HG03558 (cell line): ENCODE measurements at regions not wholly inside any gene's neighbourhood (a gene's known extent, or its start where the extent isn't known, plus 50 kb on each side); places are given as distances from the start of the nearest gene placed in this dataset.

Experiments used
- ATAC-seq: cut with Tn5 transposase; IDR thresholded peaks from one replicate; pipeline ENCODE4 v1.9.1; 2021; ENCODE audit warnings: moderate number of reproducible peaks; ENCODE audit not compliant: unreplicated experiment; ENCODE audit errors: extremely low read depth

- no peak for ATAC-seq
Observed at GRCh38 chr5:21694567-21694966, 1158.6 kb downstream of the CDH12 start.

DNA sequence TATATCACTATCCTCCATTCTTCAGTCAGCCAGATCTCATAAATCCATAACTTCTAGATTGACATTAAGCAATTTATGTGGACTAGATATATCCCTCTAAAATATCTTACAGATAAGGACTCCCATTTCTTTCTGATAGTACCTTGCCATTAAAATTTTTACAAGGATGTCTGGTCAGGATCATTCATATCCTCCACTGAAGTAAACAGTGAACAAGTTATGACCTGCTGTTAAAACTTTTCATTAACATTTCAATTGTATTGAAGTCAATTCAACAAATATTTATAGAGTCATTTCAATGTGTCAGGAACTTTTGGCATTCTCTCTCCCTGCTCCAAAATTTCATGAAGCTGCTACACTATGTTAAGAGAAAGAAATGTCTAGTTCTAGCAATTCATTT is 1159.6 kb downstream of the CDH12 start:
- no peak for ATAC-seq

DNA sequence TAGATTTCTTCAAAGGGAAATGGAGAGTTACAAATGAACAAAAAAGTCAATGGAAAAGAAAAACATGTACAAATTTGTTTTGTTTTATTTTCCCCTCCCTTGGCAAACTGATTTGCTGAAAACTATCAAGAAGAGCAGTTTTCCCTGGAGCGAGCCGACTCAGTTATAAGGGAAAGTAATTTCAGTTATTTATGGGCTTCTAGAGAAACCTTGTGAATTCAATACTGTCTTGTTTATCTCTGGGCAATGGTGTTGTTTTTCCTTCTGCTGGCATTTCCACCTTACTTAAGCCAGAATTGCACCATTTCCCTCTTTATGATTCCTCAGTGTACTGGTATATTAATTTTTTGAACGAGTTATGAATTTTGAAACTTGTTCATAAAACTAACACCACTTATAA is 1163.6 kb downstream of the CDH12 start:
- ATAC-seq = no peak

DNA sequence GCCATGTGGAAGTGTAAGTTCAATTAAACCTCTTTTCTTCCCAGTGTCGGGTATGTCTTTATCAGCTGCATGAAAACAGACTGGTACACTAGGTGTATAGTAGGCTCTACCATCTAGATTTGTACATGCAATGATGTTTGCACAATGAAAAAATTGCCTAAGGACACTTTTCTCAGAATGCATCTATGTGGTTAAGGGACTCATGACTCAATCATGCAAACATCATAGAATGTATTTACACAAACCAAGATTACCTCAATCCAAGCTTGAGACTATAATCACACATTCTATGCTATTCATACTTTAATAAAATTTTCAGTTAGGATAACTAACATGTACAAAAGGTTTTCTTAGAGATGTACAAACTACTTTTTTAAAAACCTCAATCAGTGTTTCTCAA is 1164.5 kb downstream of the CDH12 start:
- ATAC-seq = no peak

GRCh38 chr5:21687621-21688020 is 1165.5 kb downstream of the CDH12 start:
- no peak for ATAC-seq

DNA sequence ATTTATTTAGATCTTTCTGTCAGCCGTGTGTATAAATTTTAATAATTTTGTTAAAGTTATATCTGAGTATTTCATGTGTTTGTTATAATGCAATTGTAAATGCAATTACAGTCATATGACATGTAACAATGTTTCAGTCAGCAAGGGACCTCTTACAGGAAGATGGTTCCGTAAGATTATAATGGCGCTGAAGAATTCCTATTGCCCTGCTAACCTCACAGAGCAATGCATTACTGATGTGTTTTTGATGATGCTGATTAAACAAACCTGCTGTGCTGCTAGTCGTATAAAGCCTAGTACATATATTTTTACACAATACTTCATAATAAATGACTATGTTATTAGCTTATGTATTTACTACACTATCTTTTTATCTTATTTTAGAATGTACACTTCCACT is 1166.4 kb downstream of the CDH12 start:
- no peak for ATAC-seq

GRCh38 chr5:21685522-21685921 is 1167.6 kb downstream of the CDH12 start:
- ATAC-seq = no peak

- ATAC-seq = no peak
Observed at GRCh38 chr5:21684992-21685391, 1168.2 kb downstream of the CDH12 start.

DNA sequence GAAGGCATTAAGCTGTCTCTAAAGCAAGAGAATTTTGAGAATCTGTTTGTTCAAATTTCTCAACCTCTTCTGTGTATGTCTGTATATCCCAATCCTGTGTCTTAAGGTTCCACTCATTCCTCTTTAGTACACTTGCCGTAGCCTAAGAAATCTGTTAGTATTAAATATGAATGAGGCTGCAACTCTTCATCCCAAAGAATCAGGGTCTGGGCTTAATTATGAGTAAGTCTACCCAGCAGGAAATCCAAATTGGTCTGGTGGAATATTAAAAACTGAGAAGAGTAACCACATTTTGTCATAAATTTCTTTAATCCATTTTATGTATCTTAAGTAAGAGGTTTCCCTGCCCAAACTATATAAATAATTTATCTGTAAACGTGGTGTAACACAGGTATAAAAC is 1171.2 kb downstream of the CDH12 start:
- ATAC-seq = no peak

DNA sequence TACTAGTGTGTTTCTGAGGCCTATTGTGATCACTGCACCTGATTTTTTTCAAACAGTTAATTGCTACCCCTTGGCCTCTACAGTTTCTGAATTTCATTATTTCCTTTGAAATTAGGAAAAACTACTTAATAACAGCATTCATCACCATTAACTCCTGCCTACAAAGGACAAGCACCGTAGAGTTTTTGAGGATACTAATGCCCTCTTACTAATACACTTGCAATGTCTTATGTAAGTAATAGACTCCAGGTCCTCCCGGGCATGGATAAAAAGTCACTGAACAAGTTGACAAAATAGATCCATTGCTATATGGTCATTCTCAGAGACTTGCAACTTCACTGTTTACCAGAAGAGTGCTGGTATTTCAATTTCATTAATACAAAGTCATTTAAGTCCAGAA is 1172.5 kb downstream of the CDH12 start:
- ATAC-seq = no peak

GRCh38 chr5:21680196-21680595 is 1172.9 kb downstream of the CDH12 start:
- ATAC-seq = no peak

GRCh38 chr5:21678526-21678925 is 1174.6 kb downstream of the CDH12 start:
- no peak for ATAC-seq

GRCh38 chr5:21672911-21673310 is 1180.2 kb downstream of the CDH12 start:
- ATAC-seq = no peak

DNA sequence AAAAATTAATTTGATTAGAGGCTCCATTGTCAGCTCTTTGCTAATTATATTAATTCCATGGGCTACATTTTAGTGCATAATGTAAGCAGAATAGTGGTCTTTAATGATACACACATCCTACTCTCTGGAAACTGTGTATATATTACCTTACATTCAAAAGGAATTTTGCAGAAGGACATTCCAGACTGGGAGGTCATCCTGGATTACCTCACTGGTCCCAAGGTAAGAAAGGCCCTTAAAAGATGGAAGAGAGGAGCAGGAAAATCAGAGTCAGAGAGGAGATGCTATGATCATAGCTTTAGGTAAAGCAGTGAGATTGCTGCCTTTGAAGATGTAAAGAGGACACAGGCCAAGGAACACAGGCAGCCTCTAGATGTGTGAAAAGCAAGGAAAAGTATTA is 1180.8 kb downstream of the CDH12 start:
- no peak for ATAC-seq

- no peak for ATAC-seq
Observed at GRCh38 chr5:21665524-21665923, 1187.6 kb downstream of the CDH12 start.

DNA sequence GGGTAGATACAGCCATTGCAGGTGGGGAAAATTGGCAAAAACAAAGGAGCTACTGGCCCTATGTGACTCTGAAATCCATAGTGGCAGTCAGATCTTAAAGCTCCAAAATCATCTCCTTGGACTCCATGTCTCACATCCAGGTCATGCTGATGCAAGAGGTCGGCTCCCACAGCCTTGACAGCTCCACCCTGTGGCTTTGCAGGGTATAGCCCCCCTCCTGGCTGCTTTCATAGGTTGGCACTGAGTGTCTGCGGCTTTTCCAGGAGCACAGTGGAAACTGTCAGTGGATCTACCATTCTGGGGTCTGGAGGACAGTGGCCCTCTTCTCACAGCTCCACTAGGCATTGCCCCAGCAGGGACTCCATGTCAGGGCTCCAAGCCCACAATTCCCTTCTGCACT is 1190.1 kb downstream of the CDH12 start:
- ATAC-seq = no peak

- no peak for ATAC-seq
Observed at GRCh38 chr5:21661184-21661583, 1192.0 kb downstream of the CDH12 start.

DNA sequence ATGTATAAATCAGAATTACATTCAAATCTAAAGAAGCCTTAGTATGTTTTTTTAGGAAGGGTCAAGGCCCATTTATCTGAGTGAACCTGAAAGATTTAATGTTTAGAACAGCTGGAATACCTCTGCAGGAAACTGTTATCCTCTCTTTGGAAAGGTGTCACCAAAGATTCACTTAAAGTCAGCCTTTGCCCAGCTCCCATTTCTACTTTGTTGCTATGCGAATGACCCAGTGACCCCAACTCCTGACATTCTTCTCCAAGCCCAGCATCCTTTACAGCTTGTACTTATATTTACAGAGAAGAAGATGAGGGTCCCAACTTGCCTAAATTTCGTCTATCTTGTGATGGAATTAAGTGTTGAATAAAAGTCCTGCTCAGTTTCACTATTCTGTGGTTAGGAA is 1198.6 kb downstream of the CDH12 start:
- ATAC-seq = no peak

DNA sequence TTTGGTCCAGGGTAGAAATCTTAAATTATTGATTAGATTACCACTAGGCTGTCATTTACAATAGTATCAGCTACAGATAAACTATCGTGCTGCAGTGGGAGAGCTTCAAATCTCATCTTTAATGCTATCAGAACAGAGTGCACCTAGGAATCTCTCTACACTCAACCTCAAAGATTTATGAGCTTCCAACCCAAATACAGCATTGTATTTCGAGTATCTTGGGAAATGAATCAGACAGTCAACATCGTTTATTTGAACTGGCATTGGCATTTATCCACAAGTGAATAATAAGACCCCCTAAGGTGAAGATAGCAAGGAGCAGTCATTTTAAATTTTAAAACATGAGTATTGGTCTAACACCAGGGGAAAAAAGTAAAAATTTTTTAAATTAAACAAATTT is 1203.2 kb downstream of the CDH12 start:
- no peak for ATAC-seq

GRCh38 chr5:21646469-21646868 is 1206.7 kb downstream of the CDH12 start:
- ATAC-seq = no peak

DNA sequence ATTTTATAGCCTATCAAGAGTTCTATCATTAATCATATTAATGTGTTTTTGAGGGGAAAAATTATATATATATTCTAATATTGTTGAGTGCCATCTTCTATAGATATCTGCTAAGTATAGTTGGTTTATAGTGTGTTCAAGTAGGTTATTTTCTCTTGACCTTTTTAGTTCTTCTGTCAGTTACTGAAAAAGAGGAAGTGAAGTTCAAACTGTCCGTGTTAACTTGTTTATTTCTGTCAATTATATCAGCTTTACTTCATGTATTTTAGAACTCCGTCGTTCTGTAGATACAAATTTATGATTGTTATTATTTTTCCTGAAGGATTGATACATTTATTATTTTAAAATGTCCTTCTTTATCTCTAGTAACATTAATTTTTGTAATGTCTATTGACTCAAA is 1209.1 kb downstream of the CDH12 start:
- ATAC-seq = no peak

- no peak for ATAC-seq
Observed at GRCh38 chr5:21642312-21642711, 1210.8 kb downstream of the CDH12 start.

GRCh38 chr5:21623831-21624230 is 1229.3 kb downstream of the CDH12 start:
- ATAC-seq = no peak
